ENCODE measurements at regions not wholly inside any gene's neighbourhood (a gene's known extent, or its start where the extent isn't known, plus 50 kb on each side); places are given as distances from the start of the nearest gene placed in this dataset.

DNA sequence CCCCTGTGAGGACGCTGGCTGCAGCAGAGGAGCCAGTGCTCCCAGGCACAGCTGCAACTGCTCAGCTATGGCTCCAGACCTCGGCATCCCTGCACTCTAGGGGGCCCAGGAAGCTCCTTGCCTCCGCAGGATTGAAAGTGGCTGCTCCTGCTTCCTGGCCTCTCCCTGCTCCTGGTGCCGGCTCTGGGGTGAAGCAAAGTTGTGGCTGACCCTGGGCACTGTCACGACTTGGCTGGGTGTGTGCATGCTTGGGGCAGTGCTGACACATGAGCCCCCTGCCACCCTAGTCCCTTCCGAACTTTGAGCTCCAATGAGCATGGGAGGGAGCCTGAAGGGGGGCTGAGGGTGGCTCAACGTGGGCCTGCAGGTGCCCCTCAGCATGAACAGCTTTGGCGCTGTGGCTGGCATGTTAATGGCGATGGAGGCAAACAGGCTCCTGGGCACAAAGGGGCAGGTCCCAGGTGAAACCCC, 1512.2 kb downstream of the KCNT2 start:
- ChIA-PET CTCF (no interaction called here), POLR2A (no interaction called here)
- no peaks in the 10 kb centered on the region for H3K36me3 Mint-ChIP-seq (ENCODE audit: low read depth)
- no peak for DNase-seq
- intact Hi-C loops (cut with micrococcal nuclease), result no loop called here
- H3K4me1 Mint-ChIP-seq, result no peaks in the 10 kb centered on the region
- H3K27me3 Mint-ChIP-seq, result no peaks in the 10 kb centered on the region
- H3K27ac Mint-ChIP-seq, result no peak overlapping the region
- TF ChIP-seq, protein P1, sequence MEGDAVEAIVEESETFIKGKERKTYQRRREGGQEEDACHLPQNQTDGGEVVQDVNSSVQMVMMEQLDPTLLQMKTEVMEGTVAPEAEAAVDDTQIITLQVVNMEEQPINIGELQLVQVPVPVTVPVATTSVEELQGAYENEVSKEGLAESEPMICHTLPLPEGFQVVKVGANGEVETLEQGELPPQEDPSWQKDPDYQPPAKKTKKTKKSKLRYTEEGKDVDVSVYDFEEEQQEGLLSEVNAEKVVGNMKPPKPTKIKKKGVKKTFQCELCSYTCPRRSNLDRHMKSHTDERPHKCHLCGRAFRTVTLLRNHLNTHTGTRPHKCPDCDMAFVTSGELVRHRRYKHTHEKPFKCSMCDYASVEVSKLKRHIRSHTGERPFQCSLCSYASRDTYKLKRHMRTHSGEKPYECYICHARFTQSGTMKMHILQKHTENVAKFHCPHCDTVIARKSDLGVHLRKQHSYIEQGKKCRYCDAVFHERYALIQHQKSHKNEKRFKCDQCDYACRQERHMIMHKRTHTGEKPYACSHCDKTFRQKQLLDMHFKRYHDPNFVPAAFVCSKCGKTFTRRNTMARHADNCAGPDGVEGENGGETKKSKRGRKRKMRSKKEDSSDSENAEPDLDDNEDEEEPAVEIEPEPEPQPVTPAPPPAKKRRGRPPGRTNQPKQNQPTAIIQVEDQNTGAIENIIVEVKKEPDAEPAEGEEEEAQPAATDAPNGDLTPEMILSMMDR (IDR thresholded peaks at IDR 0.05), result no peak
- no peak for ATAC-seq (ENCODE audit: low read depth)
- H3K9me3 Mint-ChIP-seq, result no peaks in the 10 kb centered on the region
- H3K4me3 Mint-ChIP-seq, result no peak overlapping the region

DNA sequence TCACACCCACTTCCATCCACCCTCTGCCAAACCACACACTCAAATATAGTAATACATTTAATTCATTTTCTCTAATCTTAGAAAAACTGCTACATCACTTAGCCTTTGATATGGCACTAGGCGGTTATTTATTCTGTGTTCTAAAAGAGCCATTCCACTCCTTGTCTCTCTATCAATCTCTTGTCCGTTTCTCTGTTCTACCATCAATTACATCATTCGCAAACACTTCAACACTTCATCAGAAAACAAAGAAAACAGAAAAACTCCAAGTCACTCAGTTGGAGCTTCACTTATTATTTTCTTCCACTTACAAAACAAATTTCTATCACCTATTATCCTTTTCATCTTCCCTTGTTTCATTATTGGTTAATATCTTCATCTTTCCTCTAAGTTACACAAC, 1523.0 kb downstream of the KCNT2 start:
- DNase-seq (no peak), ATAC-seq (ENCODE audit: low read depth) (no peak)
- ChIA-PET POLR2A (no interaction called here), CTCF (no interaction called here)
- Mint-ChIP-seq H3K27ac (no peak overlapping the region), H3K27me3 (no peaks in the 10 kb centered on the region), H3K4me3 (no peak overlapping the region), H3K9me3 (no peaks in the 10 kb centered on the region), H3K4me1 (no peaks in the 10 kb centered on the region), H3K36me3 (ENCODE audit: low read depth) (no peaks in the 10 kb centered on the region)
- intact Hi-C loops (cut with micrococcal nuclease), result no loop called here
- TF ChIP-seq, protein P1 (IDR thresholded peaks at IDR 0.05), result no peak

DNA sequence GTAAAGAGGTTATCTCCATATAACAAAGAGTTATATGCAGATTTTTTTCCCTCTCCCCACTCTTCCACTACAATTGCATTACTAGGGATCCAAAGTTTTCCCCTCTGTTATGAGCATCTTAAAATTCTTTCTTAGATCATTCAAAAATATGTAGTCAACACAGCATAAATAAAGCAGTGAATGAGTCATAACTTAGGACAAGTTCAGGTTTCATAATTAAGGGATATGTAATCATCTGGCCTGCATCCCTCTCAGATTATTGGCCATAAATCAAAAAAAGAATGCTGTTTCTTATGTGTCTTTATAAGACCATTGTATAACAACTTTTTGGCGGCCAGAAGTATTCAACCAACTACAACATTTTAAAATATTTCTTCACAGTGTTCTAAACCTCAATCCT, 1526.1 kb downstream of the KCNT2 start:
- Mint-ChIP-seq H3K27ac (no peak overlapping the region), H3K27me3 (no peaks in the 10 kb centered on the region), H3K4me1 (no peaks in the 10 kb centered on the region), H3K9me3 (no peaks in the 10 kb centered on the region), H3K36me3 (ENCODE audit: low read depth) (no peaks in the 10 kb centered on the region), H3K4me3 (no peak overlapping the region)
- ATAC-seq (ENCODE audit: low read depth), result no peak
- ChIA-PET CTCF (no interaction called here), POLR2A (no interaction called here)
- TF ChIP-seq, protein P1 (IDR thresholded peaks at IDR 0.05), result no peak
- DNase-seq, result no peak
- intact Hi-C loops (cut with micrococcal nuclease), result no loop called here

DNA sequence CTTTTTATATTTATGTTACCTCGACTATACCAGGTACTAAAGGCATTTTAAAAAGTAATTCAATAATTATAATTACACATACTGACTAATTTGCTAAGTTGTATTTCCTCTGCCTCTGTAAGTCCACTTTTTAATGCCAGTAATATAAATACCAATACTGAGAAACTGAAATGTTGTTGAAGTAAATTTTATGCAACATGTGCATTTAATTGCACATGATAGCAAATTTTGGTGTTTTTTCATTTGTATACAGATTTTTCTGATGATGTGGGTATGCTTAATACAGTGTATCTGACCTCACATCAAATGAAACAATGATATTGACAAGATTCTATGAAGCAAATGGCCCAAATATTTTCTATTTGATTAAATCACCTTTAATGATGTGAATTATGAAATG, 1531.6 kb downstream of the KCNT2 start:
- no peaks in the 10 kb centered on the region for H3K36me3 Mint-ChIP-seq (ENCODE audit: low read depth)
- no peaks in the 10 kb centered on the region for H3K4me1 Mint-ChIP-seq
- no peak for DNase-seq
- H3K9me3 Mint-ChIP-seq, result no peaks in the 10 kb centered on the region
- intact Hi-C loops (cut with micrococcal nuclease), result no loop called here
- no peak overlapping the region for H3K4me3 Mint-ChIP-seq
- H3K27me3 Mint-ChIP-seq, result no peaks in the 10 kb centered on the region
- H3K27ac Mint-ChIP-seq, result no peak overlapping the region
- TF ChIP-seq, protein P1 (IDR thresholded peaks at IDR 0.05), result no peak
- POLR2A ChIA-PET, result no interaction called here
- ATAC-seq (ENCODE audit: low read depth), result no peak
- CTCF ChIA-PET, result no interaction called here

DNA sequence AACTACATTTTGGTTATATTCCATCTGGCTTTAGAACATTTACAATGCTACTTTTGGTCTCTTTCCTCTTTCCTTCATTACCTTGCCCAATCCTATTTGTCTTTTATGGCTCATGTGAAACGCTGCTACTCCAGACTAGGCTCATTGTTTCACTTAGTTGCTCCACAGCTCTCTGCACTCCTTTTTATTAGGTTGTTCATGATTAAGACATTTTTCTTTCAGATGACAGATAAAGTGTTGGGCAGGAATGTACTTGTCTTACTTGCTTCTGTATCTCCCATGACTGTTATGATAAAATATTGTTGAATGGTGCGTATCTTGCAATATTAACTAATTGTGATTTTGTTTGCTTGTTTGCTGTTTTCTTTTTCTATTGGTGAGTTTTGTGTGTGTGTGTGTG, 1532.3 kb downstream of the KCNT2 start:
- Mint-ChIP-seq H3K4me3 (no peak overlapping the region), H3K36me3 (ENCODE audit: low read depth) (no peaks in the 10 kb centered on the region), H3K27me3 (no peaks in the 10 kb centered on the region), H3K4me1 (no peaks in the 10 kb centered on the region), H3K9me3 (no peaks in the 10 kb centered on the region), H3K27ac (no peak overlapping the region)
- TF ChIP-seq, protein P1 (IDR thresholded peaks at IDR 0.05), result no peak
- intact Hi-C loops (cut with micrococcal nuclease), result no loop called here
- CTCF ChIA-PET, result no interaction called here
- no peak for DNase-seq
- ATAC-seq (ENCODE audit: low read depth), result no peak
- POLR2A ChIA-PET, result no interaction called here
